ENCODE measurements at regions not wholly inside any gene's neighbourhood (a gene's known extent, or its start where the extent isn't known, plus 50 kb on each side); places are given as distances from the start of the nearest gene placed in this dataset.

DNA sequence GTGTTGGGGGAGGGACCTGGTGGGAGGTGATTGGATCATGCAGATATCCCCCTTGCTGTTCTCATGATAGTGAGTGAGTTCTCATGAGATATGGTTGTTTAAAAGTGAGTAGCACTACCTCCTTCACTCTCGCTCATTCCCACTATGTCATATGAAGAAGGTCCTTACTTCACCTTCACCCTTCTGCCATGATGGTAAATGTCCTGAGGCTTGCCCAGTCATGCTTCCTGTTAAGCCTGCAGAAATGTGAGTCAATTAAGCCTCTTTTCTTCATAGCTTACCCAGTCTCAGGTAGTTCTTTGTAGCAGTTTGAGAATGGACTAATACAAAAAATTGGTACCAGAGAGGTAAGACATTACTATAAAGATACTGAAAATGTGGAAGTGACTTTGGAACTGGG, 425.9 kb downstream of the HTR1B start:
- no peak for TF ChIP-seq POLR2A (IDR thresholded peaks at IDR 0.05)
- TF ChIP-seq, protein P1, sequence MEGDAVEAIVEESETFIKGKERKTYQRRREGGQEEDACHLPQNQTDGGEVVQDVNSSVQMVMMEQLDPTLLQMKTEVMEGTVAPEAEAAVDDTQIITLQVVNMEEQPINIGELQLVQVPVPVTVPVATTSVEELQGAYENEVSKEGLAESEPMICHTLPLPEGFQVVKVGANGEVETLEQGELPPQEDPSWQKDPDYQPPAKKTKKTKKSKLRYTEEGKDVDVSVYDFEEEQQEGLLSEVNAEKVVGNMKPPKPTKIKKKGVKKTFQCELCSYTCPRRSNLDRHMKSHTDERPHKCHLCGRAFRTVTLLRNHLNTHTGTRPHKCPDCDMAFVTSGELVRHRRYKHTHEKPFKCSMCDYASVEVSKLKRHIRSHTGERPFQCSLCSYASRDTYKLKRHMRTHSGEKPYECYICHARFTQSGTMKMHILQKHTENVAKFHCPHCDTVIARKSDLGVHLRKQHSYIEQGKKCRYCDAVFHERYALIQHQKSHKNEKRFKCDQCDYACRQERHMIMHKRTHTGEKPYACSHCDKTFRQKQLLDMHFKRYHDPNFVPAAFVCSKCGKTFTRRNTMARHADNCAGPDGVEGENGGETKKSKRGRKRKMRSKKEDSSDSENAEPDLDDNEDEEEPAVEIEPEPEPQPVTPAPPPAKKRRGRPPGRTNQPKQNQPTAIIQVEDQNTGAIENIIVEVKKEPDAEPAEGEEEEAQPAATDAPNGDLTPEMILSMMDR (IDR thresholded peaks at IDR 0.05) = no peak
